Neural cell (in vitro differentiated cells): ENCODE measurements at regions not wholly inside any gene's neighbourhood (a gene's known extent, or its start where the extent isn't known, plus 50 kb on each side); places are given as distances from the start of the nearest gene placed in this dataset.

Source experiments
- H2AFZ ChIP-seq: fragments of 200-600, 300-800 bp; sonication (generic), shearing (Covaris generic); 2 replicates; pipeline ENCODE4 v1.6.0; 2014; ENCODE audit warnings: low read depth, mild to moderate bottlenecking, antibody characterized with exemption, low read length, moderate library complexity
- H3F3A ChIP-seq: fragments of 200-600 bp; shearing (Covaris generic); 2 replicates; pipeline ENCODE4 v1.6.1; 2016; ENCODE audit warnings: mild to moderate bottlenecking, moderate library complexity, mixed read lengths, antibody characterized with exemption, low read length; ENCODE audit not compliant: insufficient read depth, poor library complexity, severe bottlenecking
- H3K27ac ChIP-seq: fragments of 200-600, 300-800 bp; sonication (generic), shearing (Covaris generic); 2 replicates; pipeline ENCODE4 v1.5.1; 2014; ENCODE audit warnings: mild to moderate bottlenecking, low read length, moderate library complexity
- H3K27me3 ChIP-seq: fragments of 300-800, 200-600 bp; sonication (generic), shearing (Covaris generic); 2 replicates; pipeline ENCODE4 v1.6.0; 2014; ENCODE audit warnings: mild to moderate bottlenecking, low read depth, low read length, moderate library complexity; ENCODE audit not compliant: insufficient read depth
- H3K36me3 ChIP-seq: fragments of 300-800, 200-600 bp; sonication (generic), shearing (Covaris generic); 2 replicates; pipeline ENCODE4 v1.5.1; 2014; ENCODE audit warnings: mild to moderate bottlenecking, antibody characterized with exemption, low read length, moderate library complexity; ENCODE audit not compliant: insufficient read depth
- H3K4me2 ChIP-seq: fragments of 300-800, 200-600 bp; sonication (generic), shearing (Covaris generic); 2 replicates; pipeline ENCODE4 v1.6.0; 2014; ENCODE audit warnings: mild to moderate bottlenecking, low read length
- H3K4me3 ChIP-seq: fragments of 300-800, 200-600 bp; sonication (generic), shearing (Covaris generic); 2 replicates; pipeline ENCODE4 v1.5.1; 2014; ENCODE audit warnings: mild to moderate bottlenecking, low read length, moderate library complexity
- H3K79me2 ChIP-seq: fragments of 200-600 bp; shearing (Covaris generic); replicated peaks from 2 replicates; pipeline ENCODE4 v1.6.0; 2014; ENCODE audit warnings: mild to moderate bottlenecking, low read length, moderate library complexity; ENCODE audit not compliant: insufficient read depth
- H3K9ac ChIP-seq: fragments of 300-800, 200-600 bp; sonication (generic), shearing (Covaris generic); 2 replicates; pipeline ENCODE4 v1.6.1; 2016; ENCODE audit warnings: mild to moderate bottlenecking, low read length, mixed read lengths
- H3K9me2 ChIP-seq: fragments of 200-600 bp; shearing (Covaris generic); 2 replicates; pipeline ENCODE4 v1.6.1; 2016; ENCODE audit warnings: mild to moderate bottlenecking, low read length, mixed read lengths; ENCODE audit not compliant: insufficient read depth
- H3K9me3 ChIP-seq: fragments of 200-600, 300-800 bp; sonication (generic), shearing (Covaris generic); 2 replicates; pipeline ENCODE4 v1.6.1; 2016; ENCODE audit warnings: mild to moderate bottlenecking, mixed run types, low read length, moderate library complexity, mixed read lengths
- H4K20me1 ChIP-seq: fragments of 200-600 bp; shearing (Covaris generic); 2 replicates; pipeline ENCODE4 v1.6.1; 2016; ENCODE audit warnings: mild to moderate bottlenecking, mixed run types; ENCODE audit not compliant: insufficient read depth
- CTCF ChIP-seq: fragments of 450-650 bp; IDR thresholded peaks from 2 replicates; pipeline ENCODE4 v1.5.1; 2014; ENCODE audit warnings: antibody characterized with exemption, mild to moderate bottlenecking, moderate library complexity; ENCODE audit not compliant: poor library complexity, severe bottlenecking
- EP300 ChIP-seq: fragments of 450-650 bp; conservative IDR thresholded peaks from 2 replicates; pipeline ENCODE4 v1.6.1; 2014; ENCODE audit warnings: antibody characterized with exemption, mild to moderate bottlenecking, moderate library complexity; ENCODE audit not compliant: poor library complexity, severe bottlenecking
- EZH2 ChIP-seq: fragments of 200-600, 300-800 bp; shearing (Covaris generic), sonication (generic); IDR thresholded peaks from 2 replicates; pipeline ENCODE4 v1.6.1; 2014; ENCODE audit warnings: antibody characterized with exemption, low read length, borderline replicate concordance, mild to moderate bottlenecking; ENCODE audit not compliant: insufficient read depth, poor library complexity, severe bottlenecking
- MXI1 ChIP-seq: fragments of 450-650 bp; conservative IDR thresholded peaks from 2 replicates; pipeline ENCODE4 v1.6.1; 2014; ENCODE audit warnings: antibody characterized with exemption, mild to moderate bottlenecking; ENCODE audit not compliant: poor library complexity, severe bottlenecking
- POLR2AphosphoS5 ChIP-seq: IDR thresholded peaks from 2 replicates; pipeline ENCODE4 v1.6.1; 2012
- RAD21 ChIP-seq: fragments of 450-650 bp; conservative IDR thresholded peaks from 2 replicates; pipeline ENCODE4 v1.6.1; 2014; ENCODE audit warnings: antibody characterized with exemption, mild to moderate bottlenecking, moderate library complexity
- SMC3 ChIP-seq: fragments of 450-650 bp; conservative IDR thresholded peaks from 2 replicates; pipeline ENCODE4 v1.6.1; 2014; ENCODE audit warnings: antibody characterized with exemption, mild to moderate bottlenecking, moderate library complexity; ENCODE audit not compliant: poor library complexity
- TAF1 ChIP-seq: IDR thresholded peaks from 2 replicates; pipeline ENCODE4 v1.6.1; 2012; ENCODE audit warnings: low read depth
- TF ChIP-seq, protein P1 (sequence below): IDR thresholded peaks from 2 replicates; pipeline ENCODE4 v1.6.1; 2012; ENCODE audit warnings: borderline replicate concordance

DNA sequence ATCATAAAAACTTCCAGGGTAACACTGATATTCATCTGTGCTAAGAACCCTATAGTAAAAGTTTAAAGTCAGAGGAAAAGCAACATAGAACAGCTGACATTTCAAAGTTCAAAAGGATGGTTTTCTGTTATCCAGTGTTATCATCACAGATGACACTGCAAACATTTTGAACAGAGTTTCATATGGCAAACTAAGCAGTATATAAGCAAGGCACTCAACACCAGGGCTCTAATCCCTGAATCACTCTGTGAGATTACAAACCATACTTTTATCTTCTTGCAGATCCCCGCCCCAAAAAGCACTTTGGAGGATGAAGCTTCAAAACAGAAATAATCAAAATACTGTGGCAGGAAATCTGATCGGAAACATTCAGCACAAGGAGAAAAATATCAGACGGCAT is 508.2 kb upstream of the KIF2B start:
- Histone ChIP-seq H3K9me3 (no peaks in the 10 kb centered on the region), H2AFZ (no peak overlapping the region), H3K4me2 (no peak overlapping the region), H3K79me2 (no peaks in the 10 kb centered on the region), H3K36me3 (no peaks in the 10 kb centered on the region), H3K4me3 (no peak overlapping the region), H3F3A (no peaks in the 10 kb centered on the region), H3K27ac (no peak overlapping the region), H3K9ac (no peak overlapping the region), H3K27me3 (no peaks in the 10 kb centered on the region), H3K9me2 (no peaks in the 10 kb centered on the region), H4K20me1 (no peaks in the 10 kb centered on the region)
- no peak for TF ChIP-seq MXI1
- no peak for TF ChIP-seq CTCF
- no peak for TF ChIP-seq EZH2
- TF ChIP-seq SMC3, result no peak
- TF ChIP-seq TAF1, result no peak
- TF ChIP-seq RAD21, result no peak
- no peak for TF ChIP-seq EP300
- TF ChIP-seq, protein P1, sequence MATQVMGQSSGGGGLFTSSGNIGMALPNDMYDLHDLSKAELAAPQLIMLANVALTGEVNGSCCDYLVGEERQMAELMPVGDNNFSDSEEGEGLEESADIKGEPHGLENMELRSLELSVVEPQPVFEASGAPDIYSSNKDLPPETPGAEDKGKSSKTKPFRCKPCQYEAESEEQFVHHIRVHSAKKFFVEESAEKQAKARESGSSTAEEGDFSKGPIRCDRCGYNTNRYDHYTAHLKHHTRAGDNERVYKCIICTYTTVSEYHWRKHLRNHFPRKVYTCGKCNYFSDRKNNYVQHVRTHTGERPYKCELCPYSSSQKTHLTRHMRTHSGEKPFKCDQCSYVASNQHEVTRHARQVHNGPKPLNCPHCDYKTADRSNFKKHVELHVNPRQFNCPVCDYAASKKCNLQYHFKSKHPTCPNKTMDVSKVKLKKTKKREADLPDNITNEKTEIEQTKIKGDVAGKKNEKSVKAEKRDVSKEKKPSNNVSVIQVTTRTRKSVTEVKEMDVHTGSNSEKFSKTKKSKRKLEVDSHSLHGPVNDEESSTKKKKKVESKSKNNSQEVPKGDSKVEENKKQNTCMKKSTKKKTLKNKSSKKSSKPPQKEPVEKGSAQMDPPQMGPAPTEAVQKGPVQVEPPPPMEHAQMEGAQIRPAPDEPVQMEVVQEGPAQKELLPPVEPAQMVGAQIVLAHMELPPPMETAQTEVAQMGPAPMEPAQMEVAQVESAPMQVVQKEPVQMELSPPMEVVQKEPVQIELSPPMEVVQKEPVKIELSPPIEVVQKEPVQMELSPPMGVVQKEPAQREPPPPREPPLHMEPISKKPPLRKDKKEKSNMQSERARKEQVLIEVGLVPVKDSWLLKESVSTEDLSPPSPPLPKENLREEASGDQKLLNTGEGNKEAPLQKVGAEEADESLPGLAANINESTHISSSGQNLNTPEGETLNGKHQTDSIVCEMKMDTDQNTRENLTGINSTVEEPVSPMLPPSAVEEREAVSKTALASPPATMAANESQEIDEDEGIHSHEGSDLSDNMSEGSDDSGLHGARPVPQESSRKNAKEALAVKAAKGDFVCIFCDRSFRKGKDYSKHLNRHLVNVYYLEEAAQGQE, result no peak
- TF ChIP-seq POLR2AphosphoS5, result no peak

GRCh38 chr17:53313746-53314145 is 509.0 kb upstream of the KIF2B start:
- H3K9me2 ChIP-seq, result no peaks in the 10 kb centered on the region
- peaks cover 2% of the 10 kb centered on the region for H3K9me3 ChIP-seq
- H2AFZ ChIP-seq, result no peak overlapping the region
- no peak overlapping the region for H3K4me3 ChIP-seq
- no peak overlapping the region for H3K9ac ChIP-seq
- H3K36me3 ChIP-seq, result no peaks in the 10 kb centered on the region
- no peaks in the 10 kb centered on the region for H4K20me1 ChIP-seq
- H3K4me2 ChIP-seq, result no peak overlapping the region
- TF ChIP-seq EP300 (no peak), SMC3 (no peak)
- H3K27me3 ChIP-seq, result no peaks in the 10 kb centered on the region
- no peaks in the 10 kb centered on the region for H3F3A ChIP-seq
- H3K79me2 ChIP-seq, result no peaks in the 10 kb centered on the region
- H3K27ac ChIP-seq, result no peak overlapping the region

GRCh38 chr17:53278466-53278865 is 544.3 kb upstream of the KIF2B start:
- H3K9me3 ChIP-seq, result no peaks in the 10 kb centered on the region
- no peaks in the 10 kb centered on the region for H4K20me1 ChIP-seq
- no peak overlapping the region for H3K4me3 ChIP-seq
- no peak overlapping the region for H3K4me2 ChIP-seq
- no peaks in the 10 kb centered on the region for H3K9me2 ChIP-seq
- H2AFZ ChIP-seq, result no peak overlapping the region
- H3K27me3 ChIP-seq, result no peaks in the 10 kb centered on the region
- no peak overlapping the region for H3K27ac ChIP-seq
- no peaks in the 10 kb centered on the region for H3F3A ChIP-seq
- H3K9ac ChIP-seq, result no peak overlapping the region
- H3K79me2 ChIP-seq, result no peaks in the 10 kb centered on the region
- no peaks in the 10 kb centered on the region for H3K36me3 ChIP-seq
- TF ChIP-seq MXI1 (no peak), EP300 (no peak), CTCF (no peak), SMC3 (no peak), POLR2AphosphoS5 (no peak), RAD21 (no peak), EZH2 (no peak), TAF1 (no peak)
- TF ChIP-seq, protein P1, result no peak
